ENCODE measurements at regions not wholly inside any gene's neighbourhood (a gene's known extent, or its start where the extent isn't known, plus 50 kb on each side); places are given as distances from the start of the nearest gene placed in this dataset.
A peak's percentile ranks its signal among the peaks of the same experiment; 100 is the strongest.

DNA sequence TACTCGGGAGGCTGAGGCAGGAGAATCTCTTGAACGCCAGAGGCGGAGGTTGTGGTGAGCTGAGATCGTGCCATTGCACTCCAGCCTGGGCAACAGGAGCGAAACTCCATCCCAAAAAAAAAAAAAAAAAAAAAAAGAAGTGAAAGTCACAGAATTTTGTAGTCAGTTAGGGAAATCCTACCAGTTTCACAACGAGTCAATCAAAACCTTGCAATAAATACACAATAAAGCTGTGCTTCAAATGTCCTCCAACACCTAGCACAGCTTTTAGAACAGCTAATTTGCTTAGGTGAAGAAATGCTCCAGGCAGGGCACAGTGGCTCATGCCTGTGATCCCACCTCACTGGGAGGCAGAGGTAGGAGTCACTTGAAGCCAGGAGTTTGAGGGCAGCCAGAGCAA lies 112.8 kb upstream of the ATF7IP start:
- no peak for DNase-seq (ENCODE audit: low spot score)

DNA sequence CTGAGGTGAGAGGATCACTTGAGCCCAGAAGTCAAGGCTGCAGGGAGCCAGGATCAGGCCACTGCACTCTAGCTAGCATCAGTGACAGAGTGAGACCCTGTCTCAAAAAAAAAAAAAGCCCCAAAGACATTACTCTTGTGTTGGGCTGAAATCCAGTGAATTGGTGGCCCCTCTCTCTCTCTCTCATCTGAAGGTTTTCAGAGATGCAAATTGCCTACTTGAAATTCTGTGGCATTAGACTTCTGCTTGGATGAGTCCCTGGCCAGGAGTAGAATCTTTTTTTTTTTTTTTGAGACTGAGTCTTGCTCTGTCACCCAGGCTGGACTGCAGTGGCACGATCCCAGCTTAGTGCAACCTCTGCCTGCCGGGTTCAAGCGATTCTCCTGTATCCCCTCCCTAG lies 112.0 kb upstream of the ATF7IP start:
- no peak for DNase-seq (ENCODE audit: low spot score)

DNA sequence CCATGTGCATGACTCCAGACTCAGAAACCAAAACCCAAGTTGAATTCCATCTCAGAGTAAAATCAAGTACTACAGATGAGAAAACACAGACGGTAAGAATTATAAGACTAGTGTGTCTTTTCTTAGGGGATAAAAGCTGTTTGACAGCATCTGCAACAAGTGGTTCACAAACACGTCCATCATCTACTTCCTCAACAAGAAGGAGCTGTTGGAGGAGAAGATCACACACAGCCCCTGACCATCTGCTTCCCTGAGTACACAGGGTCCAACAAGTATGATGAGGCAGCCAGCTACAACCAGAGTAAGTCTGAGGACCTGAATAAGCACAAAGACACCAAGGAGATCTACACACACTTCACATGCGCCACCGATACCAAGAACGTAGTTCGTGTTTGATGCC lies 110.7 kb upstream of the ATF7IP start:
- no peak for DNase-seq (ENCODE audit: low spot score)

DNA sequence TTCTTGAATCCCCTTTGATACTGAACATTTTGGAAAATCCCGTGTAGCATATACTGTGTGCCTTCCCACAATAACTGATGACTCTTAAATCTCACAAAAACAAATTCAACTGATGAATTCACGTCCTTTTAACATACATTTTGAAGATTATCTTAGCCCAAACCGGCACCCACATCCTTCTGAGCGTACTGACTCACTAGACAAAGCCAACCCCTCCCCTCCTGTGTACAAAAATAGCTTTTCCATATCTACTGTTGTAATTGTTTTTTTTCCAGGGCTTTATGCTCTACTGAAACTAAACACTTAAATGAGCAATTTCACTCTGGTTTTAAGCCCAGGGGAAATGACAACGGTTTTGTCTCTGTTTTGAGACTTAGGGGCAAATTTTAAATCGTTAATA lies 109.4 kb upstream of the ATF7IP start:
- no peak for DNase-seq (ENCODE audit: low spot score)

DNA sequence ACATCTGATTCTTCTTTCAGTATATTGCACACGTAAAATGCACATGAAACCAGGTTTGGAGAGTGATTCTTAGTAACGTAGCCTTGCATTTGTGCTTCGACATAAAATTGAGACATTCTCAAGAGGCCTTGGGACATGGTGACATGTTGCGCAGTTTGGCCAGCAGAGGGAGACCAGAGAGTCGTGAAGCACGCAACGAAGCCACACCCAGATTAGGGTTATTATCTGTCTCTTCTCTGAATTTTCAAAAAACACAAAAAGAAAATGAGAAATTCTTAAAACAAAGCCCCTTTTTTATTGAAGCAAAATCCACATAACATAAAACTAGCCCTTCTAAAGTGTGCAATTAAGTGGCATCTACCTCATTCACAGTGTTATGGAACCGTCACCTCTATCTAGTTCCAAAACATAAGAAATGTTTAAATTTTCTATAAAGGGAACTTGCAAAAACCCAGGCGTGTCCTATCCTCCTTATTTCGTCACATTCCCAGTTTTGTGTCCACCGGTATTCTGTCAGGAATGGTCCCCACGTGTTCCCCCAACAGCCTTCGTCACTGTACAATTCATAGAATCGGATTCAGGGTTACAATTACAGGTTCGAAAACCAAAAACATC lies 108.8 kb upstream of the ATF7IP start:
- DNase-seq (ENCODE audit: low spot score) = no peak

DNA sequence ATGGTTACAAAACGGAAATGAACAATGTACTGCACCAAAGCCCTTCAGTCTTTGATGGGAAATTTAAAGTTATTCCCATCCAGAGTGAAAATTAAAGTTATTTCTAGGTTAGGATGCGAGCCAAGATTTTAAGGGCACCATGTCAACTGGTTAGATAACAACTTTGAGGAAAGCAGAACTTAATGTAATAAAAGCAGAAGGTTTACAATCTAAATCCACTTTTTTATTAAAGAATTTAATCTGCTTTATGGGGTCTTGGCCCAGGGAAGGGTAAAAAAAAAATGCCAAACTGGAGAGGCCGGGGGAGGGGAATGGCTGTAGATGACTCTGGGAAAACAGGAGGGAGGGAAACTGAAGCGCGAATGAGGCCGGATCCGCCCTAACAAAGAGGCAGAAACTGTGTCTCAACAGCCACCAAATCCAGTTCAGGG lies 108.2 kb upstream of the ATF7IP start:
- no peak for DNase-seq (ENCODE audit: low spot score)

DNA sequence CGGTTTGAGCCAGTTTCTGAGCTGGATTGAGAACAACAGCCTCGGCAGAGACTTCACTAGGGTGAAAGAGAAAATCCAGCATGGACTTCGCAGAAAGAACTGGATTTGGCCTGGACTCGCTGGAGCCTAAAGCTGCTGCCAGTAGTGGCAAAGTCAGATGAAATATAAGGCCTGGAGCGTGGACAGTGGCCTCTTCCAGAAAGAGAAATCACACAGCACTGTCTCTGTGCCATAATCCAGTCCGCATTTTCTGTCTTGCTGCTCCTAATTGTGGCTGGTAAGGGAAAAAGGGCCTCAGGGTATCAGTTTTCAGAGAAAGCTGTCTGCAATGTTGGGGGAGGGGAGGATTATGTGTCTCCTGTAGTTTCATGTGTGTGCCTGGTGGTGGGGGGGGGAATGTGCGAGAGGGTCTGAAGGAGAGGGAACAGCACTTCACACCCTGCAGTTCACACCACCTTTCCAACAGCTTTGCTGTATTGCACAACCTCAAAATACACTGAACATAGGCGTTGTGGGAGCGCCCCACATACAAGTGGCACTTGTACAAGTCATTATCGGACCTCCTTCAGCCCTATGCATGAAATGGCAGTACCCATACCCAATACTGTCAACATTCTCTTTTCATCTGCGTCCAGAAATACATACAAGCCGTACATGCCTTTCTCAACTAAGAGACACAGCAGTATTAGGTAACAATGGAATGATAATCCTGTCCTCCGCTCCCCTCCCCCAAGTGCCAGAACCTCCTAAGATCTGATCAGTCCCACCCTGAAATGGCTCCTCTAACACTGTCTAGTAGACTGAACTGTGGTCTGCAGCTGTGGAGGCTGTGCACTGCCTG lies 107.5 kb upstream of the ATF7IP start:
- DNase-seq (ENCODE audit: low spot score) = peak; percentile 91

DNA sequence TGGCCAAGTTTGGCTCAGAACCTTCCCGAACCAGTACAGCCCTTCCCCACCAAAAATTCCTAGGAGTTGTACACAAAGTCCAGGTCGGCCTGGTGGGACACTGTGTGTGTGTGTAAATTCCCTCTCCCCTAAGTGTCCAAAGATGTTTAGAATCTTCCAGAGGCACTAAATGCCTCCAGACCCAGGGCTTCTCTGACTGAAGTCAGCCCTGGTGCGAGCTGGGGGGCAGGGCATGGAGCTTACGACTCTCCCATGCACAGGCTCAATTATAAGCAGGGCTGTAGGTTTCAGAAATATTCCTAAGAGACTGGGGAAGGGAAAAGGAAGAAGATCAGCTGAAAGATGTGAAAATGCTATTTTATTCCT lies 106.9 kb upstream of the ATF7IP start:
- no peak for DNase-seq (ENCODE audit: low spot score)

DNA sequence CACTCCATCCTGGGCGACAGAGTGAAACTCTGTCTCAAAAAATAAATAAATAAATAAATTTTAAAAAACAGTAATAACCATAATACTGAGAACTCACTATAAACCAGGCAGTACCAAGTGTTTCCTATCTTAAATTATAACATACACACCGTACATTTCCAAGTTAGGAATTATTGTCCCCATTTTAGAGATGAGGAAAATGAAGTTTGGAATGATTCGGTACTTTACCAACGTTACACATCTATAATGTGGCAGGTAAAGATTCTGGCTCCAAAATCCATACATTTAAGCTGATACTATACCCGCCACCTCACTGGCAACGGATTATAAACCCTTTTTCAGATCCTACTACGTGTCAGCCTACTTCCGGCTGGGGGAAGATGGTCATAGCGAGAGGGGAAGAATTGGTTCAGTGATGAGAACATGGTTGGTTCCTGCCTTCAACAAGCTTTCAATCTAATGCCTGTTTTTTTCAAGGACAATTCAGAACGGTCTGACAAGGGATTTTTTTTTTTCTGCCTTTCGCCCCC lies 105.9 kb upstream of the ATF7IP start:
- DNase-seq (ENCODE audit: low spot score) = no peak

DNA sequence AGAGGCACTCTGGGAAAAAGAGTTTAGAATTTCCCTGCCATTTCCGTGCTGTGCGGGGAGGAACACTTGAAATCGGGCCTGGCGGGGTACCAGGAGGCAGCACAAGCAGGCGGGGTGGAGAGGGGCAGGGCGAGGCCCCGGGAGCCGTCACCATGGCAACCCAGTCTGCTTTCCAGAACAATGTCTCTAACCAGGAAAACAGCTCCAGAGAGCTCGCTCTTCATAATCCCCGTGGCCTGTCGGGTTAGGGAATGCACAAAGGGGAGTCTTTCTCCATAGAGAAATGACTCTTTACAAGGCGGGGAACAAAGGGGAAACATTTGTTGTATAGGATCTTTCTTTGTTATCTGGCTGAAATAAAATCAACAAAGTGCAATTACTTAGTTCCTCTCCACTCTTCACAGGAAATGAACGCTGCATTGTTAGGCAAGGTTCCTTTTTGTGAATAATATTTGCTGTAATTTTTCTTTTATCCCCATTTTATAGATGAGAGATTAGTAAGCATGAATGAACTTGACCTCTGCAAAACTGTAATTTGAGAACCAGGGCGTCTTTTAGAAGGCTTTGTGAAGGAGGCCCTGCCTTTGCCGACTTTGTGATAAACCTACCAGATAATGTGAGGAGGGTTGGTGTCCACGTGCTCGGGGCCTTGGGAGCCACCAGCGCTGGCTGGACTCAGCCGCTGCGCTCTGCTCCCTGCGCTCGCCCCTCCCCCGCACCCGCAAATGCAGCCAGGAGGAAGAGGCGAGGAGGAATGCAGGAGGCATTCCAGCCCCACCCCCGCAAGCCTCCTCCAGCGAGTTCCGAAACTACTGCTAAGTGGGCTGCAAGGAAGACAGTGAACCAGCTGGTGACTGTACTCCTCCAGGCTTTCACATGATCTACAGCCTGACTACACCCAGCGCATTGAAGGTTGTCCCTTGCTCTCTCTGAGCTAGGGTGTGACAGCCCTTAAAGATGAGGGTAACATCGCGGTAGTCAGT lies 105.2 kb upstream of the ATF7IP start:
- peak; percentile 96 for DNase-seq (ENCODE audit: low spot score)

DNA sequence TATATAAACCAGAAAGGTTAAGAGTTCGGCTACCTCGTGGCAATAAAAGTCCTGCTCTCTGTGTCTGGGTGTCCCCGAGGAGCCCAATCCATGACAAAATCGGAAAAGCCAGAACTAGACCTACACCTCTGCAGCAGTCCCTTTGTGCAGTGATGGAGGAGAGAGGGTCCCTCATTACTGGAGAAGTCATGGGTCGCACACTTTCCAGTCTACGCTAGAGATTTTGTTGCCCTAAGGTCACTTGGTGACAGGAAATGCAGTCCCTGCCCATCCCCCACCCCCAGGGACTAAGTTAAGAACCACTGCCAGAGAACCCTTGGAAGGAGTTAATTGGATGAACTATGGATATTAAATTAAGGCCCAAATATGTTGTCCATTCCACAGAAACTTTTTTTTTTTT lies 104.4 kb upstream of the ATF7IP start:
- DNase-seq (ENCODE audit: low spot score) = no peak

DNA sequence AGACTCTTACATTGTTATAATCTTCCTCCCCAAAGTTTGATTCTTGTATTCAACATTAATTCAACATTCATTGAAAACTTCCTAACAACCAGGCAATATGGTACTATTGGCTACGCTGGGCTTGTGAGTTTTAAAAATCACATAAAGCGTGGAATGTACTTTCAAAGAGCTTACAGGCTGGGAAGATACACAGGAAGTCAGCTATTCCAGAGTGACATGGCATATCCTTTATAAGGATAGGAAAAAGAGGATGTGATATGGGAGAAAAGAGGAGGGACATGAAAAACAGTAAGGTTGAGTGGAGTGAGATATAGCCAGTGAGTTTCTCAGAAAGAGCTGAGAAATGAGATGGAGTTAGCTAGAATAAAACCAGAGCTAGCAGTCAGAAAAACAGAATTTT lies 103.6 kb upstream of the ATF7IP start:
- DNase-seq (ENCODE audit: low spot score) = no peak

DNA sequence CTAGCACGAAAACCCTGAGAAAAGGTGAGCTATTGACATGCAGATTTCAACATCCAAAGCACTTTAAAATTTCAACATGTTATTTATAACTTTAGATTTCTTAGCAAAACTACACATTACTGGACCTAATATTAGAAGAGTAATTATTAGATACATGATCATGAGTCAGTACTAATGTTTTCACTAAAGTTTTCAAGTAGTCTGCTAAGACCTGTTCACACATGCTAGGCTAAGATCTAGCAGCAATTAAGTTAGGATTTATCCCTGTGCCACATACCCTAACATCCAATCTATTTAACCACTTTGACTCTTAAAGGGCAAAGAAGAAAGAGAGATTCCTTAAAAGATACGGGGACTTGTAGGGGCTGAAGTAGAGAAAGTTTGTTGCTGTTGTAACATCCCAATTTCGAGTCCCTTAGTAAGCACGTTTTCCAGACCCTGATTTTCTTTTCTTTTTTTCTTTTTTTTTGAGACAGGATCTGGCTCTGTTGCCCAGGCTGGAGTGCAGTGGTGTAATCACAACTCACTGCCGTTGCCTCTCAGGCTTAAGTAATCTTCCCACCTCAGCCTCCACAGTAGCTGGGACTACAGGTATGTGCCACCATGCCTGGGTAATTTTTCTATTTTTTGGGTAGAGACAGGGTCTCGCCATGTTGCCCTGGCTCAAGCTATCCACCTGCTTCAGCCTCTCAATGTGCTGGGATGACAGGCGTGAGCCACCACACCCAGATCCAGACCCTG lies 102.5 kb upstream of the ATF7IP start:
- no peak for DNase-seq (ENCODE audit: low spot score)

DNA sequence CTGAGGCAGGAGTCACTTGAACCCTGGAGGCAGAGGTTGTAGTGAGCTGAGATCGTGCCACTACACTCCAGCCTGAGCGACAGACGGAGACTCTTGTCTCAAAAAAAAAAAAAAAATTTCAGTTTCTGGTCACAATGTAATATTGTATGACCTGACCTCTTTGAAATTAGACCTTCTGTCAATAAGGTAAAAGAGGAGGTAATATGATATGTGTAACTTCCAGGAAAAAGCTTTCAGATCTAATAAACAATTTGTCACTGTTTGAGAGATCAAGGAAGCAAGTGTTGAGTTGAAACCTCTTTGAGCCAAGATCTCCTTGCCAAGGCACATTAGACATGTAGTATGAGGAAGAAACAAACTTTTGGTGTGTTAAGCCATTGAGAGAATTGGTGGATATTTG lies 101.7 kb upstream of the ATF7IP start:
- no peak for DNase-seq (ENCODE audit: low spot score)

DNA sequence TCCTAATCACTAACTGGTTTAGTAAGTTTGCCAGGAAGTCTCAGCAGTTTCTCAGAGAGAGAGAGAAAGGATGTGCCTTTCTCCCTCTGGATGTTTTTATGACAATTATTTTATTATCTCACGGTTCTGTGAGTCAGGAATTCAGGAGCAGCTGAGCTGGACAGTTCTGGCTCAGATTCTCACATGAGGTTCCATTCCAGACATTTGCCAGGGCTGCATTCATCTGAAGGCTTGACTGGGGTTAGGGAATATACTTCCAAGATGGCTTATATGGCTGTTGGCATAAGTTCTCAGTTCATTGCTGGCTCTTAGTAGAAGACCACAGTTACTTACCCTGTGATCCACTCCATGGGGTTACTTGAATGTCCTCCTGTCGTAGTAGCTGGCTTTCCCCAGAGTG lies 101.2 kb upstream of the ATF7IP start:
- no peak for DNase-seq (ENCODE audit: low spot score)

DNA sequence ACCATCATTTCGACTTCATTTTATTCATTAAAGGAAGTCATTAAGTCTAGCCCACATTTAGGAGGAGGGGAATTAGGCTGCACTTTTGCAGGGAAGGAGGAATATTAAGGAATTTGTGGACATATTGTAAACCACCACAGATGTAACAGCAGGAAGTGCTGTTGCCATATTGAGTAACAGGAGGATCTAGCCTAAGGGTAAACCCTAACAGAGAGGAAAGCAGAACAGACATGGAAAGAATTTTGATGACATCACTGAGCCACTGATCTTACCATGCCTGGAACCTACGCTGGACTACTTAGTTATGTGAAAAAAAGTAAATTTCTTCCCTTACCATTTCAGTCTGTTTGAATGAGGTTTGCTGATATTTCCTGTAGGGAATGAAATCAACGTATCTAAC lies 100.7 kb upstream of the ATF7IP start:
- no peak for DNase-seq (ENCODE audit: low spot score)

DNA sequence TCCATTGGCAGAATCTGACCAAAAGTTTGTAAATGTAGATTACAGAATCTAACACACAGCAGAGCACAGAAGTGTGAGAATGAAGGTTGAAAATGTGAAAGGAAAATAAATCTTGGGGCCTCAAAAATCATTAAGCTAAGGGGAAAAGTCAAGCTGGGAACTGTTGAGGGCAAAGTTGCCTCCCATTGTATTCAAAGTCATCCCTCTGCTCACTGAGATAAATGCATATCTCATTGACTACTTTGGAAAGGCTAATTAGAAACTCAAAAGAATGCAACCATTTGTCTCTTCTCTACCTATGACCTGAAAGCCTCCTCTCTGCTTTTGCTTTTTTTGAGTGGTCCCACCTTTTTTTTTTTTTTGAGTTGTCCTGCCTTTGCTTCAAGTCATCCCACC lies 97.4 kb upstream of the ATF7IP start:
- no peak for DNase-seq (ENCODE audit: low spot score)

DNA sequence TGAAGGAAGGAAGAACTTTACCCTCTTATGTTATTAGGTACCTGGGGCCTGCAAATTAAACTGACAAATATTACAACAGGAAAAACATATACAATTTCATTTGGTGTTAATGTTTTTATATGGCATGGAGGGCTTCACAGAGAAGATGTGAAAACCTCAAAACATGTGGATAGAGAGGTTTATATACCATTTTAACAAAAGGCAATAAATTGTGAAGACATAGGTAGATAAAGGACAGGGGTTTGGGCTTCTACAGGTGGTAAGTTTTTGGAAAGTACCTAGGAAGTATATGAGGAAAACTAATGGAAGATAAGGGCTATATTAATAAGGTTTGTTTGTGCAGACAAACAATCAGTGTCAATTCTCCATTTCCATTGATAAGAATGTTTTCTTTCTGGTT lies 95.1 kb upstream of the ATF7IP start:
- no peak for DNase-seq (ENCODE audit: low spot score)

DNA sequence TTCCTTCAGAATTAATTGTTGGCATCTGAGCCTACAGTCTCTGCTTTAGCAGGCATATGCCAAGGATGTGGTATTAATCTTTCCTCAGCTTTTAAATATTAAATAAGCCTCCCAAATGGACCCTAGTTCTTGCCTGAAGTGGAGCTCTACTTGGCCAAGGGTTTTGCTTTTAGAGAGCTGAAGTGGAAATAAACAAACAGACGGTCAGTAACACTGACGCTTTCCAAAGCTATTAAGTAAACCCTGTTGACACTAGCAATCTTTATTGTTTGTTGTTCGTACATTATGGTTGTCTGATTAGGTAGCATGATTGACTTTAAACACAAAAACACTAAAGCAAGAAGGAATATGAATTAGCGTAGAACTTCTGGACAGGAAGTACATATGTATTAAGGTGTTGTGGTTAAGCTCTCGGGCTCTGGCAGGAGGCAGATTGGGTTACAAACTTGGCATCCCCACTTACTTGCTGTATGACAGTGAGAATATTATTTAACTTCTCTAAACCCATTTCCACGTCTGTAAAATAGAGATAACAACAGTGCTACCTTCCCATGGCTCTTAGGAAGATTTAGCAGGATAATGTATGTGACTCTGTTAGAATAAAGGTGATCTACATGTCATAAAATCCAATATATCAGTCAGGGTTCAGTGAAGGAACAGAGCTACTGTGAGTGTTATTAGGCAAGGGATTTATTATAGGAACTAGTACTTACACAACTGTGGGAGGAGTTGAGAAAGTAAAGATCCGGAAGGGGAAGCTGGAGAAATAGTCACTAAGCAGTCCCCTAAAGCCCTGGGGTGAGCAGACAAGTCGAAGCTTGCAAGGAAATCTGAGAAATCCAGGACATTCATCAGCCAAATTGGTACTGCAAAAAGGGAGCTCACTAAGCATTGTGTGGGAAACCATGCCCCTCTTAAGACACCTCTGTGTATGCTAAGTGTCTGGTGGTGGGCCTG lies 92.2 kb upstream of the ATF7IP start:
- DNase-seq (ENCODE audit: low spot score) = no peak

DNA sequence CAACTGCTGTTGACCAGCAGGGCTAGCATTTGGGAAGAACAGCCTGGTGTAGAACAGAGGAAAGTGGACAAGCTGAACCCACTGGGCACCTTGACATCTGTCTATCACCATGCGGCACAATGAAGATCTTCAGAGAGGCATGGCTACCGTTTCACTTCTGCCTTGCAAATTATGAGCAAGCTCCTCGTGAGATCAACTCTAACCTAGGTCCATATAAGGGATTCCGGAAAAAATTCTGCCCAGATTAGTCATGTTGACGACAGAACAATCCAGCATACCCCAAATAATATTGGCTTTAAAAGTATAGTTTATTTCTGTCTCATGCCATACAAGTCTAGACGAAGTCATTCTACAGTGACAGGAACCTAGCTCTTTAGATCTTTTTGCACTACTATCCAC lies 91.6 kb upstream of the ATF7IP start:
- no peak for DNase-seq (ENCODE audit: low spot score)
